GM23248 (cell line): ENCODE measurements at regions not wholly inside any gene's neighbourhood (a gene's known extent, or its start where the extent isn't known, plus 50 kb on each side); places are given as distances from the start of the nearest gene placed in this dataset.

Source experiments
- EZH2 ChIP-seq: fragments of 200-600 bp; sonication (generic); IDR thresholded peaks from 2 replicates; pipeline ENCODE4 v1.6.1; 2018; ENCODE audit warnings: antibody characterized with exemption, mild to moderate bottlenecking; ENCODE audit not compliant: insufficient read depth, poor library complexity, severe bottlenecking
- EZH2phosphoT487 ChIP-seq: fragments of 200-600 bp; sonication (generic); IDR thresholded peaks from 2 replicates; pipeline ENCODE4 v1.6.1; 2018; ENCODE audit warnings: antibody characterized with exemption, moderate library complexity, mild to moderate bottlenecking, low read depth; ENCODE audit not compliant: insufficient read depth

DNA sequence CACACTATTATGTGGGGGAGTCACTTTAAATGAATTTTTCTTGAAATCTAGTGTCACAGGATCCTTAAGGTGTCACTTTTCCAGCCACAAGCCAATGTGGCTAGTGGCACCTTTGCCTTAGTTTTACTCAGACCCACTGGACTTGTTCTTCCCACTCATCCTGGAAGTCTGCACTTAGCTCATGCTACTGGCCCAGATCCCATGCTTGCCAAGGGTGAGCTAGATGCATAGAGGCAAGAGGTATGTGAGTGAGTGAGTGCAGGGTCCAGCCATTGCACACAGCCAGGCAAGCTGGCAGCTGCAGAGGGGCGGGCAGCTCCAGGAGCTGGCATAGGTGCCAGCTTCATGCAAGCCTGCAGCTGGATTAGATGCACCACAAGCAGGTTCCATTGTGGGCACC lies 81.0 kb downstream of the CGGBP1 start:
- TF ChIP-seq EZH2phosphoT487 (no peak), EZH2 (no peak)
